Lung (tissue), 11 donors: ENCODE measurements at regions not wholly inside any gene's neighbourhood (a gene's known extent, or its start where the extent isn't known, plus 50 kb on each side); places are given as distances from the start of the nearest gene placed in this dataset.

ENCODE experiments used
- ATAC-seq: fragments of 200-7000 bp; cut with Tn5 transposase; one replicate; pipeline ENCODE4 v1.9.1; 2020; ENCODE audit warnings: moderate number of reproducible peaks; ENCODE audit not compliant: insufficient read depth, low FRiP score
- DNase-seq, 3 donors: peaks; one replicate each; pipeline ENCODE4 v3.0.0-alpha.2; 2013 to 2017
- H3K27ac ChIP-seq, 2 donors: one replicate each; pipeline ENCODE4 v1.5.1; 2013; ENCODE audit warnings: mild to moderate bottlenecking in 2 of 2, moderate library complexity in 2 of 2, control low read depth in 1 of 2, inconsistent platforms in 1 of 2, low read depth in 1 of 2, low read length in 1 of 2
- H3K27me3 ChIP-seq, 3 donors: one replicate each; pipeline ENCODE4 v1.5.1; 2013; ENCODE audit warnings: low read length in 2 of 3; ENCODE audit not compliant: control insufficient read depth in 3 of 3, insufficient read depth in 3 of 3
- H3K36me3 ChIP-seq, 4 donors: one replicate each; pipeline ENCODE4 v1.5.1; 2013; ENCODE audit warnings: low read length in 4 of 4, mild to moderate bottlenecking in 1 of 4, moderate library complexity in 1 of 4; ENCODE audit not compliant: control insufficient read depth in 4 of 4, insufficient read depth in 4 of 4
- H3K4me1 ChIP-seq, 5 donors: one replicate each; pipeline ENCODE4 v1.5.1; 2013; ENCODE audit warnings: low read length in 5 of 5, mild to moderate bottlenecking in 2 of 5, moderate library complexity in 1 of 5; ENCODE audit not compliant: control insufficient read depth in 5 of 5, insufficient read depth in 5 of 5
- H3K4me3 ChIP-seq: one replicate; pipeline ENCODE4 v1.5.1; 2013; ENCODE audit warnings: mild to moderate bottlenecking, control low read depth, moderate library complexity
- H3K9ac ChIP-seq, 2 donors: one replicate each; pipeline ENCODE4 v1.5.1; 2013; ENCODE audit warnings: low read length in 2 of 2, control low read depth in 1 of 2; ENCODE audit not compliant: insufficient read depth in 1 of 2
- H3K9me3 ChIP-seq, 4 donors: one replicate each; pipeline ENCODE4 v1.5.1; 2013; ENCODE audit warnings: low read length in 3 of 4, mild to moderate bottlenecking in 1 of 4, moderate library complexity in 1 of 4; ENCODE audit not compliant: control insufficient read depth in 4 of 4, insufficient read depth in 3 of 4
- WGBS, 2 donors: extraction: QIAGEN DNeasy Blood & Tissue Kit; methylation state at CpG; one replicate each; pipeline ENCODE4 v1.1.7; 2013; 5-methylcytosine and 5-hydroxymethylcytosine counted together
- TF ChIP-seq, protein P1 (sequence below): IDR thresholded peaks from 2 replicates; pipeline ENCODE4 v1.5.1; 2012; ENCODE audit warnings: mild to moderate bottlenecking; ENCODE audit errors: control extremely low read depth, extremely low read depth
- donor health status: control.
- donor health status: control.
- donor health status: Bipolar disorder and iron deficiency.
- donor health status: healthy.
- donor health status: DM: yes; HTN: yes; CAD: no.

DNA sequence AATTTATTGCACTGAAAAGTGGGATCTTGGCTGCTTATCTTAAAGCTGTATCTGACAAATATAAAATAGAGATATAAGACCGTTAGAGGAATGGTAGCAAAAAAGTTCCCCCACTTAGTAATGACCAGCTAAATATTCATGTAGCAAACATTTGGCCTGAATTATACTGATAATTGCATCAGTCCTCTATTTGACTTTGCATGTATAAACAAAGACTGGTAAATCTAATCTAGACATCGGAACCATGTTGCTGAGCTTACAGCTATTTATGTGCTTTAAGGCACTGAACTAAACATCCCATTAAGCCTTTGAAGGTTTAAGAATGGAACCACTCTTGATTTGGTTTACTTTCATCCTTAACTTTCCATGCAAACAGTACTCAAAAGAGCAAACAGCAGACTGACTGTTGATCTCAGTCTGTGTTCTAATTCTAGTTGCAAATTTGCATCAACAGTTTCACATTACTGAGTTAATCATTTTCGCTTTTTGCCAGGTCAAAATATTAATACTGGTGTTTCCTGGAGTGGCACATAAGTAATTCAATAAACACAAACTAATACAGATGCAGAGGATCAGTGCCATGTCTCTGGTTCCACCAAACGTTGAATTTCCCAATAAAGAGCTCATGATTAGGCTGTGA lies 203.5 kb upstream of the HTR2A start:
- ATAC-seq (no peak), DNase-seq (peak in 2 of 3 donors; percentile 49 to 70)
- no peaks in the 10 kb centered on the region for H3K27me3 ChIP-seq

DNA sequence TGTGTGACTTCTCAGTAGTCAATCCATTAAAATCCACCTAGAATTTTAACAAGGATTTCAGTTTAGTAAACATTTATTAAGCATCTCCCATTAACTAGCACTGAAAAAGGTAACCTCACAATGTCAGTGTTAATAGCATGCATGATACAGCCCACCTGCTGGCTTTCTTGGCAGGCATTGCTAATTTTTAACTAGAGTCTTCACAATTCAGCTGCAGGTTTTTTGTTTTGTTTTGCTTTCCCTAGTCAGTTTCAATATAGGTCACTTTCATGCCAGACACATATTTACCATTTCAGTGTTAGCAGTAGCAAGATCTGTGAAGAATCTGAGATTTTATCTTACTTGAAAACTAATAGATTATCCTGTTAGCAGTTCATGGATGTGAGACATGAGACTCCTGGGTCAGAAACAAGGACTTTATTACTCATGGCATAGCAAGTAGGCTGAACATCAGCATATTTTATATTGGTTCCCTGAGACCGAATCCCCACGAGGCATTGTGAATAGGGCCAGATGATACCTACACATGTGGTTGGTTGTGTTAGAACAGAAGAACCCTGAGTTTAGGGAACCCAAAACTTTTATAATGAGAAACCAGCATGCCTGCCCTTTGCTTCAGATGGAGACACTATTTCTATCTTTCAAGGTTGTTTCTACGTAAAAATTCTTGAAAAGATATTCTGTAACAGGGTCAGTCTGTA lies 198.0 kb upstream of the HTR2A start:
- WGBS, 2 donors, result 75 to 80% methylated on average over 3 of the region's 3 CpGs
- no peaks in the 10 kb centered on the region for H3K9me3 ChIP-seq
- no peak for DNase-seq
- no peak overlapping the region for H3K4me3 ChIP-seq
- TF ChIP-seq, protein P1, sequence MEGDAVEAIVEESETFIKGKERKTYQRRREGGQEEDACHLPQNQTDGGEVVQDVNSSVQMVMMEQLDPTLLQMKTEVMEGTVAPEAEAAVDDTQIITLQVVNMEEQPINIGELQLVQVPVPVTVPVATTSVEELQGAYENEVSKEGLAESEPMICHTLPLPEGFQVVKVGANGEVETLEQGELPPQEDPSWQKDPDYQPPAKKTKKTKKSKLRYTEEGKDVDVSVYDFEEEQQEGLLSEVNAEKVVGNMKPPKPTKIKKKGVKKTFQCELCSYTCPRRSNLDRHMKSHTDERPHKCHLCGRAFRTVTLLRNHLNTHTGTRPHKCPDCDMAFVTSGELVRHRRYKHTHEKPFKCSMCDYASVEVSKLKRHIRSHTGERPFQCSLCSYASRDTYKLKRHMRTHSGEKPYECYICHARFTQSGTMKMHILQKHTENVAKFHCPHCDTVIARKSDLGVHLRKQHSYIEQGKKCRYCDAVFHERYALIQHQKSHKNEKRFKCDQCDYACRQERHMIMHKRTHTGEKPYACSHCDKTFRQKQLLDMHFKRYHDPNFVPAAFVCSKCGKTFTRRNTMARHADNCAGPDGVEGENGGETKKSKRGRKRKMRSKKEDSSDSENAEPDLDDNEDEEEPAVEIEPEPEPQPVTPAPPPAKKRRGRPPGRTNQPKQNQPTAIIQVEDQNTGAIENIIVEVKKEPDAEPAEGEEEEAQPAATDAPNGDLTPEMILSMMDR, result no peak
- ATAC-seq, result no peak
- H3K4me1 ChIP-seq, result peaks cover 0 to 2% (median 0%) of the 10 kb centered on the region in 5 donors
- H3K9ac ChIP-seq, result no peak overlapping the region
- H3K36me3 ChIP-seq, result no peaks in the 10 kb centered on the region
- no peak overlapping the region for H3K27ac ChIP-seq
- H3K27me3 ChIP-seq, result no peaks in the 10 kb centered on the region

More for the DNA sequence above, 203.5 kb upstream of the HTR2A start:
- Histone ChIP-seq H3K4me1 (peaks cover 0 to 12% (median 0%) of the 10 kb centered on the region in 5 donors), H3K9ac (no peak overlapping the region), H3K36me3 (no peaks in the 10 kb centered on the region), H3K27ac (no peak overlapping the region), H3K4me3 (no peak overlapping the region), H3K9me3 (no peaks in the 10 kb centered on the region)
- WGBS, 2 donors, result 51 to 63% methylated on average over 4 of the region's 4 CpGs
- TF ChIP-seq, protein P1, result no peak

DNA sequence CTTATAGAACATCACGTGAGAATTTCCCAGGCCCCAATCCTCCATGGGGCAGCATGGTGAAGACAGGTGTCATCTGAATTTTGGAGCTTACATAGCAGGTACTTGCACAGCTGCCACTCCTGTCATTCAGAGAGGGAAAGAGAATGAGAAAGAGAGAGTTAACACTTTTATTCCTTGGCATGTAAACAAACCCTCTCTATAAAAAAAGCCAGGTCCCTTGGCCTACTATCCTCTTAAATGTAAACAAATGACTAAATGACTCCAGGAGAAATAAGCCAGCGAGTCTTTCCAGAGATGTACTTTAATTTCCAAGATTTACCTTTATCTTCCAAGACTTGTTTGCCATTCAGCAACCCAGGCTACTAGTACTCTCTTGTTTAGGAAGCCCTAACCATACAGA lies 195.3 kb upstream of the HTR2A start:
- ATAC-seq, result no peak
- WGBS, 2 donors, result 72 to 84% methylated on average over 2 of the region's 2 CpGs
- Histone ChIP-seq H3K27ac (no peak overlapping the region), H3K9me3 (no peaks in the 10 kb centered on the region), H3K4me3 (no peak overlapping the region), H3K4me1 (no peaks in the 10 kb centered on the region), H3K27me3 (no peaks in the 10 kb centered on the region), H3K36me3 (no peaks in the 10 kb centered on the region), H3K9ac (no peak overlapping the region)
- TF ChIP-seq, protein P1, result no peak
- DNase-seq, result no peak
